K562 (cell line): ENCODE measurements at regions not wholly inside any gene's neighbourhood (a gene's known extent, or its start where the extent isn't known, plus 50 kb on each side); places are given as distances from the start of the nearest gene placed in this dataset.

Source experiments
- ATAC-seq: fragments of 200-7000 bp; cut with Tn5 transposase; 3 replicates; pipeline ENCODE4 v1.9.1; 2020; ENCODE audit warnings: moderate library complexity
- BruUV-seq: library from RNA; stranded (reverse); fragments of 400-500 nt; replicated peaks from 2 replicates; lab custom pipeline; 2021; lab: Mats Ljungman, UMichigan
- CTCF ChIA-PET: fragments of 300-600 bp; formaldehyde crosslinking; extraction: SDS; loops from one replicate; lab custom pipeline; 2021; ENCODE audit warnings: low intra/inter-chr PET ratio; lab: Yijun Ruan, JAX
- POLR2A ChIA-PET: fragments of 300-600, 350-650 bp; sonication (Branson Sonifier 250); formaldehyde crosslinking; extraction: SDS; loops from one replicate; lab custom pipeline; 2021; ENCODE audit warnings: antibody characterized with exemption, inconsistent platforms; lab: Yijun Ruan, JAX
- DNase-seq, 4 experiments: peaks; one replicate each; pipeline versions ENCODE4 v3.0.0 to v3.0.0-alpha.2; 2011 to 2018; ENCODE audit warnings: low spot score in 3 of 4, mixed read lengths in 3 of 4; ENCODE audit errors: extremely low read depth in 1 of 4
- FAIRE-seq: peaks from 2 replicates; lab custom pipeline; 2011; peaks lifted over from hg19 to GRCh38; lab: Jason Lieb, UNC
- H2AFZ ChIP-seq: 2 replicates; pipeline ENCODE4 v1.6.0; 2011; ENCODE audit warnings: low read depth, low read length, control low read depth, inconsistent platforms
- H3K27ac ChIP-seq: fragments of 200-600 bp; 3 replicates; pipeline ENCODE4 v1.8.0; 2011; ENCODE audit warnings: low read depth, mild to moderate bottlenecking, control low read depth, inconsistent platforms, low read length, moderate library complexity, mixed read lengths; ENCODE audit errors: extremely low read depth
- H3K27me3 ChIP-seq, 2 experiments: fragments of 300-600 bp in 1 of 2; 2 replicates in 1 of 2; 3 replicates in 1 of 2; pipeline versions ENCODE4 v1.6.0 to v1.8.0; 2011; ENCODE audit warnings: inconsistent platforms in 2 of 2, low read length in 2 of 2, mild to moderate bottlenecking in 1 of 2, mixed read lengths in 1 of 2, moderate library complexity in 1 of 2; ENCODE audit not compliant: control insufficient read depth in 2 of 2, insufficient read depth in 2 of 2
- H3K36me3 ChIP-seq: fragments of 300-600 bp; 3 replicates; pipeline ENCODE4 v1.8.0; 2011; ENCODE audit warnings: mild to moderate bottlenecking, low read length, inconsistent platforms; ENCODE audit not compliant: control insufficient read depth, insufficient read depth
- H3K4me1 ChIP-seq, 2 experiments: fragments of 200-600 bp in 1 of 2; replicated peaks in 1 of 2; 2 replicates in 1 of 2; 3 replicates in 1 of 2; pipeline versions ENCODE4 v1.5.1 to v1.8.0; 2011; ENCODE audit warnings: inconsistent platforms in 2 of 2, low read length in 2 of 2, mild to moderate bottlenecking in 1 of 2, mixed read lengths in 1 of 2, moderate library complexity in 1 of 2; ENCODE audit not compliant: control insufficient read depth in 2 of 2, insufficient read depth in 2 of 2
- H3K4me2 ChIP-seq: 2 replicates; pipeline ENCODE4 v1.6.1; 2011; ENCODE audit warnings: low read length, control low read depth, inconsistent platforms, mixed read lengths; ENCODE audit not compliant: insufficient read depth
- H3K4me3 ChIP-seq: fragments of 200-600 bp; sonication (generic), shearing (Covaris generic); 2 replicates; pipeline ENCODE4 v1.5.1; 2016; ENCODE audit warnings: control low read depth, inconsistent platforms
- H3K79me2 ChIP-seq: fragments of 200-600 bp; 3 replicates; pipeline ENCODE4 v1.8.0; 2011; ENCODE audit warnings: low read length, inconsistent platforms; ENCODE audit not compliant: control insufficient read depth, insufficient read depth
- H3K9ac ChIP-seq, 2 experiments: 2 replicates each; pipeline versions ENCODE4 v1.6.0 to v1.6.1; 2011; ENCODE audit warnings: low read depth in 2 of 2, low read length in 2 of 2, control low read depth in 1 of 2, inconsistent platforms in 1 of 2, mild to moderate bottlenecking in 1 of 2, mixed read lengths in 1 of 2; ENCODE audit not compliant: insufficient read depth in 1 of 2
- H3K9me1 ChIP-seq: one replicate; pipeline ENCODE4 v1.6.0; 2011; ENCODE audit warnings: inconsistent platforms, mild to moderate bottlenecking, low read length, moderate library complexity; ENCODE audit not compliant: control insufficient read depth, insufficient read depth
- H3K9me3 ChIP-seq: replicated peaks from 2 replicates; pipeline ENCODE4 v1.5.1; 2011; ENCODE audit warnings: low read depth, low read length, inconsistent platforms; ENCODE audit not compliant: control insufficient read depth, insufficient read depth
- H4K20me1 ChIP-seq: replicated peaks from 2 replicates; pipeline ENCODE4 v1.6.1; 2011; ENCODE audit warnings: low read length, inconsistent platforms, mixed read lengths; ENCODE audit not compliant: control insufficient read depth, insufficient read depth
- CCNT2 ChIP-seq: IDR thresholded peaks from 2 replicates; pipeline ENCODE4 v1.6.1; 2011; ENCODE audit warnings: borderline replicate concordance, low read depth, mild to moderate bottlenecking, moderate library complexity, mixed read lengths, low read length; ENCODE audit not compliant: insufficient read length; ENCODE audit errors: extremely low read depth
- EP300 ChIP-seq: IDR thresholded peaks from 2 replicates; pipeline ENCODE4 v1.6.1; 2012; ENCODE audit warnings: low read length, improper control_type of control experiment
- PHF20 ChIP-seq: fragments of 450-650 bp; IDR thresholded peaks from 2 replicates; pipeline ENCODE4 v1.6.1; 2018; ENCODE audit not compliant: partially characterized antibody
- PKNOX1 ChIP-seq: fragments of 450-650 bp; IDR thresholded peaks from 2 replicates; pipeline ENCODE4 v1.6.1; 2016
- RBM22 ChIP-seq: fragments of 200-400 bp; formaldehyde crosslinking; IDR thresholded peaks from 2 replicates; pipeline ENCODE4 v1.6.1; 2018; ENCODE audit warnings: low read length, low read depth; ENCODE audit not compliant: poor library complexity, severe bottlenecking
- SMAD4 ChIP-seq: fragments of 250-450 bp; sonication (Bioruptor Pico); conservative IDR thresholded peaks from 2 replicates; pipeline ENCODE4 v1.8.0; 2021; ENCODE audit warnings: inconsistent platforms, mild to moderate bottlenecking, moderate library complexity
- SRSF9 ChIP-seq: fragments of 200-400 bp; formaldehyde crosslinking; IDR thresholded peaks from 2 replicates; pipeline ENCODE4 v1.6.1; 2017; ENCODE audit warnings: low read depth, low read length, borderline replicate concordance
- TARDBP ChIP-seq: fragments of 450-650 bp; IDR thresholded peaks from 2 replicates; pipeline ENCODE4 v1.6.1; 2016
- THAP12 ChIP-seq: fragments of 250-450 bp; sonication (Bioruptor Pico); IDR thresholded peaks from 2 replicates; pipeline ENCODE4 v1.9.0; 2021; ENCODE audit warnings: mild to moderate bottlenecking, inconsistent platforms
- THRAP3 ChIP-seq: fragments of 450-650 bp; IDR thresholded peaks from 2 replicates; pipeline ENCODE4 v1.6.1; 2016; ENCODE audit warnings: mild to moderate bottlenecking, inconsistent platforms, borderline replicate concordance
- TRIM28 ChIP-seq: fragments of 450-650 bp; IDR thresholded peaks from 2 replicates; pipeline ENCODE4 v1.6.1; 2017
- YY1 ChIP-seq, 3 experiments: IDR thresholded peaks; 2 replicates each; pipeline ENCODE4 v1.6.1; 2011; ENCODE audit warnings: low read length in 2 of 3, mild to moderate bottlenecking in 2 of 3, moderate library complexity in 2 of 3, borderline replicate concordance in 1 of 3, control low read depth in 1 of 3, low read depth in 1 of 3; ENCODE audit not compliant: insufficient read depth in 3 of 3, insufficient replicate concordance in 2 of 3, control insufficient read depth in 1 of 3, insufficient read length in 1 of 3; ENCODE audit errors: extremely low read depth in 1 of 3
- ZZZ3 ChIP-seq: fragments of 450-650 bp; IDR thresholded peaks from 2 replicates; pipeline ENCODE4 v1.6.1; 2016; ENCODE audit warnings: antibody characterized with exemption, mild to moderate bottlenecking, moderate library complexity
- WGBS: fragments of 100-300 bp; shearing (Covaris generic); methylation state at CpG from one replicate; pipeline ENCODE4 v1.1.6; 2016; ENCODE audit warnings: low coverage, mixed read lengths; ENCODE audit not compliant: insufficient coverage; ENCODE audit errors: missing lambda C conversion rate; 5-methylcytosine and 5-hydroxymethylcytosine counted together
- in situ Hi-C: fragments of 300-500 bp; cut with MboI; formaldehyde crosslinking; loops from 4 replicates; pipeline ENCODE4 v1.15.0; 2018; ENCODE audit warnings: inconsistent platforms, mixed read lengths
- intact Hi-C: fragments of 100-400 bp; cut with micrococcal nuclease; formaldehyde crosslinking; loops from 2 replicates; pipeline ENCODE4 v1.14.2; 2022
- TF ChIP-seq, protein P1 (sequence below), 3 experiments: IDR thresholded peaks in 2 of 3; conservative IDR thresholded peaks in 1 of 3; 2 replicates each; pipeline ENCODE4 v1.5.1; 2011 to 2012; ENCODE audit warnings: low read length in 3 of 3, mild to moderate bottlenecking in 3 of 3, control low read depth in 2 of 3, improper control_type of control experiment in 1 of 3, inconsistent platforms in 1 of 3, low read depth in 1 of 3, mixed read lengths in 1 of 3, moderate library complexity in 1 of 3; ENCODE audit not compliant: insufficient read depth in 2 of 3
- TF ChIP-seq, protein P2 (sequence below): fragments of 250-450 bp; sonication (Bioruptor Pico); IDR thresholded peaks from 2 replicates; pipeline ENCODE4 v1.8.0; 2021; ENCODE audit warnings: borderline replicate concordance, mild to moderate bottlenecking, moderate library complexity; ENCODE audit not compliant: poor library complexity, severe bottlenecking

- H3K9me1 ChIP-seq = no peaks in the 10 kb centered on the region
- no peak overlapping the region for H3K4me3 ChIP-seq
- no peaks in the 10 kb centered on the region for H3K27me3 ChIP-seq
- WGBS = 31% methylated on average over 11 of the region's 11 CpGs
- no peaks in the 10 kb centered on the region for H3K79me2 ChIP-seq
- no peaks in the 10 kb centered on the region for H3K9me3 ChIP-seq
- in situ Hi-C loops (no loop called here), intact Hi-C loops (loop anchor here (2.0 kb wide), 3 partner anchors 17 to 65 kb away; no protein-coding TSS in a partner anchor)
- H3K9ac ChIP-seq = peak overlapping the region in 1 of 2 experiments; percentile 17; a peak in 1 of 4 replicates
- peaks cover 16 to 47% of the 10 kb centered on the region in 2 experiments; a peak in 4 of 5 replicates for H3K4me1 ChIP-seq
- H2AFZ ChIP-seq = peak overlapping the region; percentile 70
- ATAC-seq = no peak
- POLR2A ChIA-PET = interaction anchor here (0.7 to 3.4 kb wide), 5 partner anchors 10 to 38 kb away, joined by 4 to 14 read pairs (median 5); no protein-coding TSS in a partner anchor
- DNase-seq = peak in 1 of 4 experiments; percentile 21
- peak overlapping the region; percentile 63 for H3K4me2 ChIP-seq
- peak overlapping the region; percentile 78 for H3K27ac ChIP-seq
- CTCF ChIA-PET = no interaction called here
- H4K20me1 ChIP-seq = no peaks in the 10 kb centered on the region
- BruUV-seq = no TSS peak
- no peaks in the 10 kb centered on the region for H3K36me3 ChIP-seq
- no peak for FAIRE-seq
- TF ChIP-seq SRSF9 (no peak), YY1 (IDR thresholded peaks at IDR 0.05; ENCODE audit: borderline replicate concordance in 1 of 3, control insufficient read depth in 1 of 3, extremely low read depth in 1 of 3, insufficient read depth in 3 of 3, insufficient read length in 1 of 3, insufficient replicate concordance in 2 of 3, low read depth in 1 of 3, low read length in 2 of 3) (no peak), TRIM28 (no peak), THRAP3 (no peak), PKNOX1 (no peak), PHF20 (no peak), RBM22 (no peak), ZZZ3 (no peak), CCNT2 (no peak), SMAD4 (0 out of 2 replicates have a peak, but pooled peaks have one; percentile 25), TARDBP (no peak), EP300 (no peak), THAP12 (CRISPR knock-in tag) (no peak)
- TF ChIP-seq, protein P1, sequence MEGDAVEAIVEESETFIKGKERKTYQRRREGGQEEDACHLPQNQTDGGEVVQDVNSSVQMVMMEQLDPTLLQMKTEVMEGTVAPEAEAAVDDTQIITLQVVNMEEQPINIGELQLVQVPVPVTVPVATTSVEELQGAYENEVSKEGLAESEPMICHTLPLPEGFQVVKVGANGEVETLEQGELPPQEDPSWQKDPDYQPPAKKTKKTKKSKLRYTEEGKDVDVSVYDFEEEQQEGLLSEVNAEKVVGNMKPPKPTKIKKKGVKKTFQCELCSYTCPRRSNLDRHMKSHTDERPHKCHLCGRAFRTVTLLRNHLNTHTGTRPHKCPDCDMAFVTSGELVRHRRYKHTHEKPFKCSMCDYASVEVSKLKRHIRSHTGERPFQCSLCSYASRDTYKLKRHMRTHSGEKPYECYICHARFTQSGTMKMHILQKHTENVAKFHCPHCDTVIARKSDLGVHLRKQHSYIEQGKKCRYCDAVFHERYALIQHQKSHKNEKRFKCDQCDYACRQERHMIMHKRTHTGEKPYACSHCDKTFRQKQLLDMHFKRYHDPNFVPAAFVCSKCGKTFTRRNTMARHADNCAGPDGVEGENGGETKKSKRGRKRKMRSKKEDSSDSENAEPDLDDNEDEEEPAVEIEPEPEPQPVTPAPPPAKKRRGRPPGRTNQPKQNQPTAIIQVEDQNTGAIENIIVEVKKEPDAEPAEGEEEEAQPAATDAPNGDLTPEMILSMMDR (IDR thresholded peaks at IDR 0.05 in 2 of 3, conservative IDR thresholded peaks at IDR 0.05 in 1 of 3; ENCODE audit: insufficient read depth in 2 of 3, low read depth in 1 of 3, low read length in 3 of 3) = no peak
- TF ChIP-seq, protein P2, sequence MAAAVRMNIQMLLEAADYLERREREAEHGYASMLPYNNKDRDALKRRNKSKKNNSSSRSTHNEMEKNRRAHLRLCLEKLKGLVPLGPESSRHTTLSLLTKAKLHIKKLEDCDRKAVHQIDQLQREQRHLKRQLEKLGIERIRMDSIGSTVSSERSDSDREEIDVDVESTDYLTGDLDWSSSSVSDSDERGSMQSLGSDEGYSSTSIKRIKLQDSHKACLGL (CRISPR knock-in tag) = no peak
Measured at GRCh38 chr1:61011561-61012263, 70.6 kb upstream of the NFIA start.
